Upper lobe of left lung (tissue), 4 donors: ENCODE measurements at regions not wholly inside any gene's neighbourhood (a gene's known extent, or its start where the extent isn't known, plus 50 kb on each side); places are given as distances from the start of the nearest gene placed in this dataset.

Experiments
- CTCF ChIP-seq, 6 experiments: fragments of 450-650 bp in 4 of 6; fragments of 200-600 bp in 2 of 6; sonication (generic) in 2 of 6; IDR thresholded peaks; one replicate each; pipeline ENCODE4 v1.5.1; 2016 to 2019; ENCODE audit warnings: antibody characterized with exemption in 6 of 6
- POLR2A ChIP-seq, 4 donors: fragments of 450-650 bp; IDR thresholded peaks; one replicate each; pipeline ENCODE4 v1.5.1; 2016 to 2017; ENCODE audit warnings: antibody characterized with exemption in 4 of 4, mild to moderate bottlenecking in 2 of 4
- POLR2AphosphoS5 ChIP-seq, 2 donors: sonication (generic); formaldehyde crosslinking; IDR thresholded peaks; one replicate each; pipeline ENCODE4 v1.5.1; 2017; ENCODE audit warnings: antibody characterized with exemption in 2 of 2

- TF ChIP-seq POLR2A (IDR thresholded peaks at IDR 0.05) = no peak
- TF ChIP-seq CTCF (IDR thresholded peaks at IDR 0.05) = no peak
- no peak for TF ChIP-seq POLR2AphosphoS5 (IDR thresholded peaks at IDR 0.05)
Measured at GRCh38 chr15:77734306-77734705, 101.6 kb upstream of the LINGO1 start.
